GM23338 (cell line): ENCODE measurements at regions not wholly inside any gene's neighbourhood (a gene's known extent, or its start where the extent isn't known, plus 50 kb on each side); places are given as distances from the start of the nearest gene placed in this dataset.

ENCODE experiments used
- ATAC-seq: fragments of 200-7000 bp; cut with Tn5 transposase; 3 replicates; pipeline ENCODE4 v1.9.1; 2020
- DNase-seq: peaks from one replicate; pipeline ENCODE4 v3.0.0-alpha.2; 2015; ENCODE audit warnings: low spot score
- H2AFZ ChIP-seq: fragments of 200-600 bp; sonication (generic); 2 replicates; pipeline ENCODE4 v1.8.0; 2016; ENCODE audit warnings: antibody characterized with exemption, mild to moderate bottlenecking, moderate library complexity
- H3F3A ChIP-seq: fragments of 200-600 bp; sonication (generic); replicated peaks from 2 replicates; pipeline ENCODE4 v1.8.0; 2017; ENCODE audit warnings: antibody characterized with exemption, mixed run types, low read depth
- H3K27ac ChIP-seq: fragments of 200-600 bp; sonication (generic); 2 replicates; pipeline ENCODE4 v1.6.1; 2016; ENCODE audit warnings: low read depth
- H3K27me3 ChIP-seq: fragments of 200-600 bp; sonication (generic); 2 replicates; pipeline ENCODE4 v1.8.0; 2016; ENCODE audit warnings: mild to moderate bottlenecking, mixed run types, moderate library complexity; ENCODE audit not compliant: insufficient read depth
- H3K36me3 ChIP-seq: fragments of 200-600 bp; sonication (generic); 2 replicates; pipeline ENCODE4 v1.8.0; 2016; ENCODE audit warnings: mild to moderate bottlenecking; ENCODE audit not compliant: insufficient read depth
- H3K4me1 ChIP-seq: fragments of 200-600 bp; sonication (generic); 2 replicates; pipeline ENCODE4 v1.8.0; 2016; ENCODE audit warnings: mild to moderate bottlenecking, moderate library complexity; ENCODE audit not compliant: insufficient read depth
- H3K4me2 ChIP-seq: fragments of 200-600 bp; sonication (generic); 2 replicates; pipeline ENCODE4 v1.7.1; 2017; ENCODE audit warnings: mixed run types
- H3K4me3 ChIP-seq: fragments of 200-600 bp; sonication (generic); 2 replicates; pipeline ENCODE4 v1.6.1; 2016; ENCODE audit warnings: mixed run types
- H3K79me2 ChIP-seq: fragments of 200-600 bp; sonication (generic); replicated peaks from 2 replicates; pipeline ENCODE4 v1.8.0; 2017; ENCODE audit warnings: mild to moderate bottlenecking; ENCODE audit not compliant: insufficient read depth
- H3K9me2 ChIP-seq: fragments of 200-600 bp; sonication (generic); 2 replicates; pipeline ENCODE4 v1.8.0; 2017; ENCODE audit not compliant: insufficient read depth
- H4K20me1 ChIP-seq: fragments of 200-600 bp; sonication (generic); replicated peaks from 2 replicates; pipeline ENCODE4 v1.8.0; 2017; ENCODE audit warnings: mild to moderate bottlenecking; ENCODE audit not compliant: insufficient read depth
- H3K27ac Mint-ChIP-seq: 2 replicates; pipeline ENCODE4 v1.8.0; 2020; ENCODE audit warnings: inconsistent platforms, mild to moderate bottlenecking, moderate library complexity, mixed read lengths
- H3K27me3 Mint-ChIP-seq: 3 replicates; pipeline ENCODE4 v1.8.0; 2022; ENCODE audit warnings: low read depth, mild to moderate bottlenecking, moderate library complexity, mixed read lengths, inconsistent platforms; ENCODE audit not compliant: insufficient read depth, poor library complexity
- H3K36me3 Mint-ChIP-seq: 3 replicates; pipeline ENCODE4 v1.8.0; 2021; ENCODE audit warnings: low read depth, mild to moderate bottlenecking, inconsistent platforms, moderate library complexity, mixed read lengths
- H3K4me1 Mint-ChIP-seq: 3 replicates; pipeline ENCODE4 v1.8.0; 2020; ENCODE audit warnings: mild to moderate bottlenecking, inconsistent platforms, mixed read lengths
- H3K4me3 Mint-ChIP-seq: 3 replicates; pipeline ENCODE4 v1.8.0; 2021; ENCODE audit warnings: moderate library complexity, mild to moderate bottlenecking, inconsistent platforms, mixed read lengths
- H3K9me3 Mint-ChIP-seq: 3 replicates; pipeline ENCODE4 v1.8.0; 2020; ENCODE audit warnings: moderate library complexity, mild to moderate bottlenecking, inconsistent platforms, mixed read lengths
- CREB1 ChIP-seq: fragments of 250-450 bp; sonication (Bioruptor Pico); IDR thresholded peaks from 2 replicates; pipeline ENCODE4 v1.5.0; 2020; ENCODE audit warnings: low read depth, mild to moderate bottlenecking, moderate library complexity
- EZH2 ChIP-seq: fragments of 200-600 bp; sonication (generic); IDR thresholded peaks from one replicate; pipeline ENCODE4 v1.8.0; 2017; ENCODE audit warnings: antibody characterized with exemption, mild to moderate bottlenecking, low read depth; ENCODE audit not compliant: unreplicated experiment
- EZH2phosphoT487 ChIP-seq: fragments of 200-600 bp; sonication (generic); IDR thresholded peaks from one replicate; pipeline ENCODE4 v1.8.1; 2018; ENCODE audit warnings: antibody characterized with exemption; ENCODE audit not compliant: unreplicated experiment
- JUNB ChIP-seq: IDR thresholded peaks from one replicate; pipeline ENCODE4 v1.6.1; 2016; ENCODE audit warnings: antibody characterized with exemption; ENCODE audit not compliant: unreplicated experiment
- NANOG ChIP-seq: IDR thresholded peaks from 2 replicates; pipeline ENCODE4 v1.6.1; 2016; ENCODE audit warnings: antibody characterized with exemption, borderline replicate concordance
- POLR2AphosphoS5 ChIP-seq: IDR thresholded peaks from 2 replicates; pipeline ENCODE4 v1.6.1; 2016; ENCODE audit warnings: antibody characterized with exemption, low read depth
- STAT1 ChIP-seq: IDR thresholded peaks from one replicate; pipeline ENCODE4 v1.6.1; 2016; ENCODE audit warnings: antibody characterized with exemption; ENCODE audit not compliant: unreplicated experiment
- TF ChIP-seq, protein P1 (sequence below): IDR thresholded peaks from 2 replicates; pipeline ENCODE4 v1.6.1; 2016; ENCODE audit warnings: antibody characterized with exemption
- TF ChIP-seq, protein P2 (sequence below), 2 experiments: fragments of 200-600 bp in 1 of 2; sonication (generic) in 1 of 2; conservative IDR thresholded peaks; 2 replicates each; pipeline versions ENCODE4 v1.5.1 to v1.6.1; 2016 to 2017; ENCODE audit warnings: antibody characterized with exemption in 2 of 2, low read depth in 2 of 2, mild to moderate bottlenecking in 2 of 2, moderate library complexity in 1 of 2

DNA sequence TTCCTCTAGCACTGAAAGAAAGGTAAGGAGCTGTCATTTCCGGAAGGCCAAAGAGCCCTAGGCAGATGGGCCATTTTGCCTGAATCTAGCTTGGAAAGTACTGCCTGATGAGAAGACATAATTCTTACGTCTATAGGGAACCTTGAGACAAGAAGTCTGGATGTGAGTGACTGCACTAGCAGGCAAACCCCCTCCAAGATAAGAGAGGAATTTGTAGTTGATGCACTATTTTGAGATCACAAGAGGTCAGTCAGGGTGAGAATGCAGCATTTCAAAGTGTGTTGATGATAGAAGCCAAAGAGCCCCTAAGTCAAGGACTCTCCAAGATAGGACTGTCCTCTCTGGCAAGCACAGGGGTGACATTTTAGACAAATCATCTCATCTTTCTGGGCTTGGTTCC is 99.2 kb downstream of the HES1 start (continued):
- TF ChIP-seq, protein P1, sequence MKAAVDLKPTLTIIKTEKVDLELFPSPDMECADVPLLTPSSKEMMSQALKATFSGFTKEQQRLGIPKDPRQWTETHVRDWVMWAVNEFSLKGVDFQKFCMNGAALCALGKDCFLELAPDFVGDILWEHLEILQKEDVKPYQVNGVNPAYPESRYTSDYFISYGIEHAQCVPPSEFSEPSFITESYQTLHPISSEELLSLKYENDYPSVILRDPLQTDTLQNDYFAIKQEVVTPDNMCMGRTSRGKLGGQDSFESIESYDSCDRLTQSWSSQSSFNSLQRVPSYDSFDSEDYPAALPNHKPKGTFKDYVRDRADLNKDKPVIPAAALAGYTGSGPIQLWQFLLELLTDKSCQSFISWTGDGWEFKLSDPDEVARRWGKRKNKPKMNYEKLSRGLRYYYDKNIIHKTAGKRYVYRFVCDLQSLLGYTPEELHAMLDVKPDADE, result no peak
- no peak for TF ChIP-seq POLR2AphosphoS5
- TF ChIP-seq EZH2phosphoT487, result no peak

DNA sequence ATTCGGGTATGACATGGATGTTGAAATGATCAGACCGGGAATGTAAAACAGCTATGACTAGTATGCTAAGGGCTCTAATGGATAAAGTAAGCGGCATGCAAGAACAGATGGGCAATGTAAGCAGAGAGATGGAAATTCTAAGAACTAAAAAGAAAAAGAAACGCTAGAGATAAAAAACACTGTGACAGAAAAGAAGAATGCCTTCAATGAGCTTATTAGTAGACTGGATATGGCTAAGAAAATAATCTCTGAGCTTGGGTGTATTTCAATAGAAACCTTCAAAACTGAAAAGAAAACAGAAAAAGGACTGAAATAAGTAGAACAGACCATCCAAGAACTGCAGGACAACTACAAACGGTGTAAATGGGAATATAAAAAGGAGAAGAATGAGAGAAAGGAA is 101.2 kb downstream of the HES1 start:
- ATAC-seq, result no peak
- Histone ChIP-seq H3K79me2 (no peaks in the 10 kb centered on the region), H3K4me1 (peaks cover 4% of the 10 kb centered on the region), H3K36me3 (no peaks in the 10 kb centered on the region), H3K4me2 (no peak overlapping the region), H3F3A (no peaks in the 10 kb centered on the region), H2AFZ (no peak overlapping the region; the same call in 1 of the 2 replicates), H3K4me3 (no peak overlapping the region), H4K20me1 (no peaks in the 10 kb centered on the region), H3K9me2 (0 out of 2 replicates have a peak, but pooled peaks cover 9% of the 10 kb centered on the region), H3K27ac (no peak overlapping the region), H3K27me3 (no peaks in the 10 kb centered on the region)
- Mint-ChIP-seq H3K4me1 (peaks cover 6% of the 10 kb centered on the region), H3K36me3 (no peaks in the 10 kb centered on the region), H3K27me3 (peaks cover 7% of the 10 kb centered on the region), H3K9me3 (no peaks in the 10 kb centered on the region), H3K4me3 (no peak overlapping the region), H3K27ac (no peak overlapping the region)
- DNase-seq, result no peak
- TF ChIP-seq CREB1 (CRISPR knock-in tag) (no peak), NANOG (no peak), STAT1 (no peak), POLR2AphosphoS5 (no peak), JUNB (no peak), EZH2 (no peak)
- TF ChIP-seq, protein P1, result no peak
- TF ChIP-seq, protein P2, sequence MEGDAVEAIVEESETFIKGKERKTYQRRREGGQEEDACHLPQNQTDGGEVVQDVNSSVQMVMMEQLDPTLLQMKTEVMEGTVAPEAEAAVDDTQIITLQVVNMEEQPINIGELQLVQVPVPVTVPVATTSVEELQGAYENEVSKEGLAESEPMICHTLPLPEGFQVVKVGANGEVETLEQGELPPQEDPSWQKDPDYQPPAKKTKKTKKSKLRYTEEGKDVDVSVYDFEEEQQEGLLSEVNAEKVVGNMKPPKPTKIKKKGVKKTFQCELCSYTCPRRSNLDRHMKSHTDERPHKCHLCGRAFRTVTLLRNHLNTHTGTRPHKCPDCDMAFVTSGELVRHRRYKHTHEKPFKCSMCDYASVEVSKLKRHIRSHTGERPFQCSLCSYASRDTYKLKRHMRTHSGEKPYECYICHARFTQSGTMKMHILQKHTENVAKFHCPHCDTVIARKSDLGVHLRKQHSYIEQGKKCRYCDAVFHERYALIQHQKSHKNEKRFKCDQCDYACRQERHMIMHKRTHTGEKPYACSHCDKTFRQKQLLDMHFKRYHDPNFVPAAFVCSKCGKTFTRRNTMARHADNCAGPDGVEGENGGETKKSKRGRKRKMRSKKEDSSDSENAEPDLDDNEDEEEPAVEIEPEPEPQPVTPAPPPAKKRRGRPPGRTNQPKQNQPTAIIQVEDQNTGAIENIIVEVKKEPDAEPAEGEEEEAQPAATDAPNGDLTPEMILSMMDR (conservative IDR thresholded peaks at IDR 0.05; ENCODE audit: low read depth in 2 of 2), result no peak

DNA sequence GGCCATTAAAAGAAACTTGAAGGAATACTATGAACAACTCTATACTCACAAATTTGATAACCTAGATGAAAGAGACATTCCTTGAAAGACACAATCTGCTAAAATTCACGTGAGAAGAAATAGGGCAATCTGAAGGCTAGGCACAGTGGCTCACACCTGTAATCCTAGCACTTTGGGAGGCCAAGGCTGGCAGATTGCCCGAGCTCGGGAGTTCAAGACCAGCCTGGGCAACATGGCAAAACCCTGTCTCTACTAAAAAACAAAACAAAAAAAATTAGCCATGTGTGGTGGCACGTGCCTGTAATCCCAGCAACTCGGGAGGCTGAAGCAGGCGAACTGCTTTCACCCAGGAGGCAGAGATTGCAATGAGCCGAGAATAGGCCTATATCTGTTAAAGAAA is 104.8 kb downstream of the HES1 start:
- H3F3A ChIP-seq, result no peaks in the 10 kb centered on the region
- no peak overlapping the region for H3K27ac ChIP-seq
- ATAC-seq, result no peak
- H3K36me3 Mint-ChIP-seq, result no peaks in the 10 kb centered on the region
- H3K79me2 ChIP-seq, result no peaks in the 10 kb centered on the region
- no peaks in the 10 kb centered on the region for H3K27me3 ChIP-seq
- H3K4me1 Mint-ChIP-seq, result no peaks in the 10 kb centered on the region
- DNase-seq, result no peak
- no peak overlapping the region; the same call in 1 of the 2 replicates for H2AFZ ChIP-seq
- no peaks in the 10 kb centered on the region for H3K9me2 ChIP-seq
- H3K9me3 Mint-ChIP-seq, result no peaks in the 10 kb centered on the region
- no peaks in the 10 kb centered on the region for H3K36me3 ChIP-seq
- peaks cover 6% of the 10 kb centered on the region for H3K27me3 Mint-ChIP-seq
- no peak overlapping the region for H3K4me2 ChIP-seq
- no peak overlapping the region for H3K4me3 ChIP-seq
- no peak overlapping the region for H3K4me3 Mint-ChIP-seq
- H4K20me1 ChIP-seq, result no peaks in the 10 kb centered on the region
- H3K27ac Mint-ChIP-seq, result no peak overlapping the region
- H3K4me1 ChIP-seq, result no peaks in the 10 kb centered on the region
- no peak for TF ChIP-seq EZH2
- TF ChIP-seq, protein P1, result no peak
- TF ChIP-seq, protein P2 (conservative IDR thresholded peaks at IDR 0.05; ENCODE audit: low read depth in 2 of 2), result no peak
- TF ChIP-seq POLR2AphosphoS5, result no peak
